C1 segment of cervical spinal cord (tissue), 14 donors: ENCODE measurements at regions not wholly inside any gene's neighbourhood (a gene's known extent, or its start where the extent isn't known, plus 50 kb on each side); places are given as distances from the start of the nearest gene placed in this dataset.
A peak's percentile ranks its signal among the peaks of the same experiment; 100 is the strongest.
"Not testable (repeated sequence)": the region's sequence is repeated elsewhere in the genome, so short reads cannot be mapped to it uniquely, and the experiment has no call there.

ENCODE experiments used
- DNase-seq, 14 donors: peaks; one replicate each; lab custom pipeline; 2025; lab: John Stamatoyannopoulos, UW

GRCh38 chr4:104330125-104330905, 164.4 kb downstream of the CXXC4 start:
- DNase-seq: no peak

DNA sequence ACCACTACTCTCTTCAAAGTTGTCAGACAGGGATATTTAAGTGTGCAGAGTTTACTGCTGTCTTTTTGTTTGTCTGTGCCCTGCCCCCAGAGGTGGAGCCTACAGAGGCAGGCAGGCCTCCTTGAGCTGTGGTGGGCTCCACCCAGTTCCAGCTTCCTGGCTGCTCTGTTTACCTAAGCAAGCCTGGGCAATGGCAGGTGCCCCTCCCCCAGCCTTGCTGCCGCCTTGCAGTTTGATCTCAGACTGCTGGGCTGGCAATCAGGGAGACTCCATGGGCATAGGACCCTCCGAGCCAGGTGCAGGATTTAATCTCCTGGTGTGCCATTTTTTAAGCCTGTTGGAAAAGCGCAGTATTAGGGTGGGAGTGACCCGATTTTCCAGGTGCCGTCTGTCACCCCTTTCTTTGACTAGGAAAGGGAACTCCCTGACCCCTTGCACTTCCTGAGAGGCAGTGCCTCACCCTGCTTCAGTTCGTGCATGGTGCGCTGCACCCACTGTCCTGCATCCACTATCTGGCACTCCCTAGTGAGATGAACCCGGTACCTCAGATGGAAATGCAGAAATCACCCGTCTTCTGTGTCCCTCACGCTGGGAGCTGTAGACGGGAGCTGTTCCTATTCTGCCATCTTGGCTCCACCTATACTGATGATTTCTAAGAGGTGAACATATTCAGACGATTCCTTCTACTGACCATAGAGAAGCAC, 167.6 kb downstream of the CXXC4 start:
- not testable (repeated sequence) for DNase-seq

DNA sequence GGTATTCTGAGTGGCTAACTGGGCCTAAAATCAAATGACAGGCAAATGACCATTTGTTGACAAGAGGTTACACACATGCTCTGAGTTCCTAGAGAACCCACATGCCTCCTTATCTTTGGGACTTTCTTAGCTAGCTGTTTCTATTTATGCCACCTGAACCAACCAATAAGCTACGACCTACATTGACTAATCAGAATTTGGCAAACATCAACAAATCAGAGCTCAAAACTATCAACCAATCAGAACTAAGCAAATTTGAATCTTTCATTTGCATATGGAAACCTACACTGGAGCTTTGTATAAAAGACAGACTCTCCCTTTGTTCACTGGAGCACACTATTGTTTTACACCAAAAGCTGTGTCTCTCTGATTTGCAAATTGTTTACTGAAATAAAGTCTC, 192.0 kb downstream of the CXXC4 start:
- peak in 1 of 14 donors; percentile 11 for DNase-seq

DNA sequence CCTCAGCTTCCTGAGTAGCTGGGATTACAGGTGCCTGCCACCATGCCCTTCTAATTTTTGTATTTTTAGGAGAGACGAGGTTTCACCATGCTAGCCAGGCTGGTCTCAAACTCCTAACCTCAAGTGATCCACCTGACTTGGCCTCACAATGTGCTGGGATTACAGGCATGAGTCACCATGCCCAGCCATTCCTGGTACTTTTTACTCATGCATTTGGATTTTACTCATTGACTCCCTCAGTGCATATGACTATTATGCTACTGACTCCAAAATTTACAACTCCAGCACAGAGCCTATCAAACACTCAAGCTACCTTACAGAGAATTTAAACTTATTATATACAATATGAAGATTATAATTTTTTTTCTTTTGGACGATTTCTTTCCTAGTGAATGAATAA, 199.9 kb downstream of the CXXC4 start:
- DNase-seq: no peak

GRCh38 chr4:104286867-104287266, 207.8 kb downstream of the CXXC4 start:
- no peak for DNase-seq

DNA sequence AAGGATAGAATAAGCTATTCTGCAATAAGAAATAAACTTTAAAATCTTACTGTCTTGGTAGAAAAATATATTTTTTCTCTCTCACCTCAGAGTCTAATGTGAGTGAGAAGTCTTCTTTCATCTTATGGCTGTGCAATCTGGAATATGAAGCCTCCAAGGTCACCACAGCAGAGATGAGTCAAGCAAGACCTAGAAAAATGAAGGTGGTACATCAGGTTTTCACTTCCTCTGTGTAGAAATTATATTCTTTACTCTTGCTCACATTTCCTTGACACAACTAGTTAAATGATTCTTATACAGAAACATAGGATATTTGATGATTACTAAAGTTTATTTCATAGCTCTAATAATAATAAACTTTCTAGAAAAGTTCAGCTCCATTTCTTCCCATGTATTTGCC, 211.4 kb downstream of the CXXC4 start:
- DNase-seq: no peak

DNA sequence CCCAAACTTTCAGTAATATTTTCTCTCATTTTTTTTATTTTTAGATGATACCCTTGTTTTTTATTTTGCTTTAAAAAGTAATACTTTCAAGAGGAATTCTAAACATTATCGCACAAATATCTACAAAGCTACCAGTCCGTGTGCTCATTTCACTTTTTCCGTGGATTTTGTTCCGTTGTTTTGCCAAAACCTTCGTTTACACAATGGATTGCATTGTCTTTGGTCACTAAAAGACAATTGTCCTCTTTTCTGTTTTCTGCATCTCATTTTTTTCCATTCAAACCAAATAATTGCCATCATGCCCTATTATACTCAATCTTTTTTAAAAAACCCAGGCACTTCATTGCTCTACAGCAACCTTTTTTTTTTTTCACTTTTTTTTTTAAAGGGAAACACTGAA, 214.9 kb downstream of the CXXC4 start:
- DNase-seq: no peak

GRCh38 chr4:104272966-104273365, 221.7 kb downstream of the CXXC4 start:
- no peak for DNase-seq

- not testable (repeated sequence) for DNase-seq
Observed at GRCh38 chr4:104269603-104270002, 225.1 kb downstream of the CXXC4 start.

DNA sequence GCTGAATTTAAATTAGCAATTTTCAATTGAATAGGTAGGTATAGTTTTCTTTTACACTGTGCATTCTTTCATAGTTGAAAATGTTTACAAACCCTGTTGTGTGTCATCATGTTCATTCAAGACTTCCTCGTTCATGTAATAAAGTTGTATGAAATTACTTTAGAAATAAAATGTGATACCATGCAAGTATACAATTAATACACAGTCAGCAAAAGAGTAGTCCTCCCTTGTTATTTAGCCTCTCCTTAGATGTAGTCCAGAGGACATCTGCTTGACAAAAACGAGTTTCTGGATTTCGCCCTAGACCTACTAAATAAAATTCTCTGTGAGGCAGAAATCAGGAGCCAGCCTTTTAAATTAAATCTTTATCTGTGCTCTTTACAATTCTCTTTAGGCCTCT, 231.6 kb downstream of the CXXC4 start:
- no peak for DNase-seq

GRCh38 chr4:104262678-104263077, 232.0 kb downstream of the CXXC4 start:
- DNase-seq: no peak

DNA sequence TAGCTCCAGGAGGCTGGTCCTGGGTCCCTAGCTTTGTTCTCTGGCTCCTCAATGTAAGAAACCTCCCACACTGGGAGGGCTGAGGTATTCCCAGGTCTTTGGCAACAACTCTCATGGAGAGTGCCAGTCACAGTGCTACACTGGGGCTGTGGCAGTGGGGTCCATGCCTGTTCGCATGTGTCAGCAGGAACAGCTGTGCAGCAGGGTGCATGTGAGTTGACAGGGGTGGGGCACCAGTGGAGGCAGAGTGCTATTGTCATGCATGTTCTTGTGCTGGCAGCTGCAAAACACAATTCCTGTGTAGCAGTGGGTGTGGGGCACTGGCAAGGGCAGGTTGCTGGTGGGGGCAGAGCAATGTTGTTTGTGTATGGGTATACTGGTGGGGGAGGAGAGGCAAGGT, 246.0 kb downstream of the CXXC4 start:
- DNase-seq: no peak

DNA sequence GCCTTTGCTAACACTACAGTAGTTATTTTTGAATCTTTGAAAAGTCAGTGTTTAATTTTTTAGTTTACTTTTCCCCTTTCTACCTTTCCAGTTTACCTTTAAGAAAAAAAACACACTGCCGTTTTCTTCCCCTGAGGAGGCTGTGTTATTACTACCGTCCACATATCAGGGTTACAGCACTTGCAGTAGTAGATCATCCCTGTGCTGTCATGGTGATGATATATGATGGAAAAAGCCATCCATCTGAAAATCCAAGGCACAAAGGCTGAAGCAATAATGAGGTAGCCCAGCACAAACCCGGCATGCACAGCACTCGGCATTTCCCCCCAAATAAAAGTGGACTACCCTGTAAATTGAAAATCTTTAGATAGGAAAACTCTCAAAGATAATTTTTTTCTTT, 258.7 kb downstream of the CXXC4 start:
- no peak for DNase-seq

DNA sequence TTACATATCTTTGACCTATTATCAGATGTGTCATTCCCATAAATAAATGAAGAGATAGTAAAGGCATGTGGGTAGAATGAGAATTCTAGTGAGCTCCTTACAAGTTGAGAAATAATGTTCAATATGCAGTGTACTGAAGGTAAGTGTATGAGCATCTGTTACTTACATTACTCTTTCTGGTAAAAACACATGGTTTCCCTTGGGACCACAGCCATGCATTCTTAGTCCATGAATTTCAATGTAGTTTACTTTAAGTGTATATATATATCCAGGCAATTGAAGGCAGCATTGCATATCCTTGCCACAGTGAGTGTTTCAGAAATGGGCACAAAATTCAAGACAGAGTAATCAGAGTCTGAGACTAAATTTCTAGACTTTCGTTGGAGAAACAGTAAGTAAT, 277.2 kb downstream of the CXXC4 start:
- DNase-seq: no peak

- DNase-seq: no peak
Observed at GRCh38 chr4:104211657-104212056, 283.0 kb downstream of the CXXC4 start.

DNA sequence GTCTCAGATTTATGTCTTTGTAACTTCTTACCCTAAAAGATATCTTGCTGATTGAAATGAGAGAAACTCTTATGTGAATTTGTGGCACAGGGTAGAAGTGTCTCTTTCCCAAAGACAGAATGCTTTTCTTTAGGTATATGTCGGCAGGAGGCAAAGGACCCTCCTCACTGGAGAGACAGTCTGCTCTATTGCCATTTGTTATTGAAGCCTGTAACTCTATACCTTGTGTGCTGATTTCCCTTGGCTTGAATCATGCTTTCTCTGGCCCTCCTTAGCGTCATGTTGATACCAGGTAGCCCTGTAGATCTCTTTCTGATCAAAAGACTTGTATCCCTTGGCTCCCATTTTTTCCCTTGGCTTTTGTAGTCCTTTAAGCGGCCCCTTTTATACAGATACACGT, 284.3 kb downstream of the CXXC4 start:
- no peak for DNase-seq

- DNase-seq: no peak
Observed at GRCh38 chr4:104206784-104207183, 287.9 kb downstream of the CXXC4 start.

GRCh38 chr4:104205116-104205515, 289.6 kb downstream of the CXXC4 start:
- DNase-seq: no peak

DNA sequence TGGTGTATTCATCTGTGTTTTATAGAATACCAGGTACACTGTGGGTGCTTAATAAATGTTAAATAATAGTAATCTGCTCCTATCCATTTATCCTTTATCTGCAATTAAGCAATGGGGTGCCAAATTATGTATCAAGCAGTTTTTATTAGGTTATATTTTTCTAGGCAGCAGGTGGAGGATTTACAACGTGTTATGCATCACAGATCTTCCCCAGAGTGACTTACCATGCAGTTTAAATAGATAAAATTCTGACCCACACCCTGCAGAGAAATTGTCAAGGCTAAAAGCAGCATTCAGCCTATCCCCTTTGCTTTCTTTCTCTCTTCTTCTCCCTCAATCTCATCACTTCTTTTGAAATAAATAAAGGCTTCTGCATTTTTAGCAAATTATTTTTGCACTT, 306.4 kb downstream of the CXXC4 start:
- DNase-seq: no peak

GRCh38 chr4:104169437-104169836, 325.3 kb downstream of the CXXC4 start:
- no peak for DNase-seq

DNA sequence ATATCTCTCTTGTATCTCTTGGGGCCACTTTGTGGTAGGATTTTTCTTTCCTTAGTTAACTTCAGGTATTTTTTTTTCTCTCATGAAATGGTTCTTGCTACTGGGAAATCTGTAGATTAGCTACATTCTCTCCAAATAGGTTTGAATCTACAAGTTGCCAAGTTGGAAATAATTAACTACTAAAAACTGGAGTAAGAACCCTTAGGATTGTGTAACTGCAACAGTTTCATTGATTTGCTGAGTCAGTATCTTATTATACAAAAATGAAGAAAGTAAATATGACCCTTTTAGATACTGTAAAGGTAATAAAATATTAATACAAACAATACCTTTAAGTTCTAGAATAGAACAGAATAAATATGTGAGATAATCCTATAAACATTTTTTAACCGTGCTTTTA, 327.9 kb downstream of the CXXC4 start:
- DNase-seq: no peak

DNA sequence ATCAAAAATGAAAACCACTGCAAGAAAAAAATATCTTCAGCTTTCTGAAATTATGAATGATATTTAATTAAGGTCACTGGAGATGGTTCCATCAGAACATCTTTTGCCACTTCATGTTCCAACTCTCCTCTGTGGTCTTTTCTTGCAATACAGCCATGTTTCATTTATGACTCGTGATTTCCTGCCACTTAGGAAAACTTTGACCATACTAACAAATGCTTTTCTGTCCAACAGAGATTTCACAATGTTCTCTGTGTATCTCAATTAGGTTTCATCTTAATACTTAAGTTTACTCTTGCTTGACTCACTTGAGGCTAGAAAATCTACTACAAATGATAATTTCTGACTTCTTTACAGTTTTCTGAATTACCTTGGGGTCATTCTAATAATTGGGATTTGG, 330.9 kb downstream of the CXXC4 start:
- DNase-seq: no peak

- DNase-seq: no peak
Observed at GRCh38 chr4:104146048-104146447, 348.6 kb downstream of the CXXC4 start.
